ENCODE measurements at regions not wholly inside any gene's neighbourhood (a gene's known extent, or its start where the extent isn't known, plus 50 kb on each side); places are given as distances from the start of the nearest gene placed in this dataset.

- no peak for TF ChIP-seq EZH2 (IDR thresholded peaks at IDR 0.05; ENCODE audit: borderline replicate concordance, low read depth, low read length, severe bottlenecking)
- TF ChIP-seq, protein P1, sequence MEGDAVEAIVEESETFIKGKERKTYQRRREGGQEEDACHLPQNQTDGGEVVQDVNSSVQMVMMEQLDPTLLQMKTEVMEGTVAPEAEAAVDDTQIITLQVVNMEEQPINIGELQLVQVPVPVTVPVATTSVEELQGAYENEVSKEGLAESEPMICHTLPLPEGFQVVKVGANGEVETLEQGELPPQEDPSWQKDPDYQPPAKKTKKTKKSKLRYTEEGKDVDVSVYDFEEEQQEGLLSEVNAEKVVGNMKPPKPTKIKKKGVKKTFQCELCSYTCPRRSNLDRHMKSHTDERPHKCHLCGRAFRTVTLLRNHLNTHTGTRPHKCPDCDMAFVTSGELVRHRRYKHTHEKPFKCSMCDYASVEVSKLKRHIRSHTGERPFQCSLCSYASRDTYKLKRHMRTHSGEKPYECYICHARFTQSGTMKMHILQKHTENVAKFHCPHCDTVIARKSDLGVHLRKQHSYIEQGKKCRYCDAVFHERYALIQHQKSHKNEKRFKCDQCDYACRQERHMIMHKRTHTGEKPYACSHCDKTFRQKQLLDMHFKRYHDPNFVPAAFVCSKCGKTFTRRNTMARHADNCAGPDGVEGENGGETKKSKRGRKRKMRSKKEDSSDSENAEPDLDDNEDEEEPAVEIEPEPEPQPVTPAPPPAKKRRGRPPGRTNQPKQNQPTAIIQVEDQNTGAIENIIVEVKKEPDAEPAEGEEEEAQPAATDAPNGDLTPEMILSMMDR (IDR thresholded peaks at IDR 0.05; ENCODE audit: borderline replicate concordance, extremely low read depth, low read length, poor library complexity, severe bottlenecking): no peak
- no peaks in the 10 kb centered on the region for H3K27me3 ChIP-seq (ENCODE audit: insufficient read depth, low read length, poor library complexity)
These were observed 289.2 kb upstream of the FOXQ1 start for GRCh38 chr6:1022719-1023118.

DNA sequence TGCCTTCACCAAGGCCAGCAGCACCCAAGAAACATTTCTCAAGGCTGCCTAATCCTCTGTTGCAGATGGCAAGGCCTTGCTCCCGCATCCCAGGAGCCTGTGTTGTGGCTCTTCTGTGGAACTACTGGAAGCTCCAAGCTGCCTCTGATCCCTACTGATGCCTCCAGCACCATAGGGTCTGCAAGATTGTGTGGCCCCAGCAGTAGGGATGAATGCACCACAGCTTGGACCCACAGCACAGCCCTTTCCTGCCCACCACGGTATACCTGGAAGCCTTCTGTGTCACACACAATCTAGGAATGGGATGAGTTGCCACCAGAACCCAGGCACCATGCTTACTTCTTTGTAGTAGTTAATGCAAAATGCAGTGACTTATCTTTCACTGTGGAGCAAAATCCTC, 291.1 kb upstream of the FOXQ1 start:
- no peaks in the 10 kb centered on the region for H3K27me3 ChIP-seq (ENCODE audit: insufficient read depth, low read length, poor library complexity)
- no peaks in the 10 kb centered on the region for H3K79me2 ChIP-seq (ENCODE audit: insufficient read depth, low read length)
- no peaks in the 10 kb centered on the region for H4K20me1 ChIP-seq (ENCODE audit: insufficient read depth, low read length)
- no peaks in the 10 kb centered on the region for H3K4me1 ChIP-seq (ENCODE audit: insufficient read depth, low read length)
- TF ChIP-seq, protein P1 (IDR thresholded peaks at IDR 0.05; ENCODE audit: borderline replicate concordance, extremely low read depth, low read length, poor library complexity, severe bottlenecking): no peak
- TF ChIP-seq EZH2 (IDR thresholded peaks at IDR 0.05; ENCODE audit: borderline replicate concordance, low read depth, low read length, severe bottlenecking): no peak
- H3K4me3 ChIP-seq (ENCODE audit: low read depth in 1 of 2, low read length in 2 of 2): no peak overlapping the region
- H3K27ac ChIP-seq (ENCODE audit: low read length): no peak overlapping the region
- H3K9ac ChIP-seq (ENCODE audit: low read depth, low read length): no peak overlapping the region
- ATAC-seq (ENCODE audit: insufficient read depth, low read depth): no peak
- DNase-seq: no peak
- no peak overlapping the region for H2AFZ ChIP-seq (ENCODE audit: low read depth, low read length)
- no peaks in the 10 kb centered on the region for H3K9me3 ChIP-seq (ENCODE audit: insufficient read depth, low read length, severe bottlenecking)
- H3K4me2 ChIP-seq (ENCODE audit: insufficient read depth, low read length): no peak overlapping the region
- H3K36me3 ChIP-seq (ENCODE audit: insufficient read depth, low read length): no peaks in the 10 kb centered on the region

More at GRCh38 chr6:1022719-1023118, 289.2 kb upstream of the FOXQ1 start:
- no peak for ATAC-seq (ENCODE audit: insufficient read depth, low read depth)
- Histone ChIP-seq H3K4me3 (ENCODE audit: low read depth in 1 of 2, low read length in 2 of 2) (no peak overlapping the region), H3K9ac (ENCODE audit: low read depth, low read length) (no peak overlapping the region), H3K27ac (ENCODE audit: low read length) (no peak overlapping the region), H3K36me3 (ENCODE audit: insufficient read depth, low read length) (no peaks in the 10 kb centered on the region), H3K9me3 (ENCODE audit: insufficient read depth, low read length, severe bottlenecking) (no peaks in the 10 kb centered on the region), H4K20me1 (ENCODE audit: insufficient read depth, low read length) (no peaks in the 10 kb centered on the region), H3K4me1 (ENCODE audit: insufficient read depth, low read length) (no peaks in the 10 kb centered on the region), H2AFZ (ENCODE audit: low read depth, low read length) (no peak overlapping the region), H3K79me2 (ENCODE audit: insufficient read depth, low read length) (no peaks in the 10 kb centered on the region), H3K4me2 (ENCODE audit: insufficient read depth, low read length) (no peak overlapping the region)
- DNase-seq: no peak

DNA sequence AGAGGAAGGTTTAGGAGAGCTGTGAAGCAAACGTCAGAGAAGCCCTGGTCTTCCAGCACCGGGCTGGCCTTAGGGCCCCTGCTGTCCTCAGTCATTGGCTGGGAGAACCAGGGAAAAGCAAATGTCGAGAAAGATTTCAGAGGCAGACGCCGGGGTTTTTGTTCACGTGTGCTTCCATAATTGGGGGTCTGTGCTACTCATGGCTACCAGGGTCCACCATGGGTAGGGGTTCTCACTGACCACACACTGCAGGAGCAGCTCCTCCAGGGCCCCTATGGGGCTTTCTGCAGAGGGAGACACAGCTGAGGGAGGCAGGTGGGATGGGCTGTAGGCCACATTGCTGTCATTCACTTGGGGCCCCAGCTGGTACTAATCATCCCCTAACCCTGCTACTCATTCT, 291.8 kb upstream of the FOXQ1 start:
- ATAC-seq (ENCODE audit: insufficient read depth, low read depth) (no peak), DNase-seq (no peak)
- no peaks in the 10 kb centered on the region for H3K27me3 ChIP-seq (ENCODE audit: insufficient read depth, low read length, poor library complexity)
- no peak overlapping the region for H3K4me2 ChIP-seq (ENCODE audit: insufficient read depth, low read length)
- H3K9me3 ChIP-seq (ENCODE audit: insufficient read depth, low read length, severe bottlenecking): no peaks in the 10 kb centered on the region
- TF ChIP-seq EZH2 (IDR thresholded peaks at IDR 0.05; ENCODE audit: borderline replicate concordance, low read depth, low read length, severe bottlenecking): no peak
- TF ChIP-seq, protein P1 (IDR thresholded peaks at IDR 0.05; ENCODE audit: borderline replicate concordance, extremely low read depth, low read length, poor library complexity, severe bottlenecking): no peak
- H3K27ac ChIP-seq (ENCODE audit: low read length): no peak overlapping the region
- no peaks in the 10 kb centered on the region for H3K79me2 ChIP-seq (ENCODE audit: insufficient read depth, low read length)
- H3K4me3 ChIP-seq (ENCODE audit: low read depth in 1 of 2, low read length in 2 of 2): no peak overlapping the region
- no peaks in the 10 kb centered on the region for H3K36me3 ChIP-seq (ENCODE audit: insufficient read depth, low read length)
- no peaks in the 10 kb centered on the region for H3K4me1 ChIP-seq (ENCODE audit: insufficient read depth, low read length)
- no peak overlapping the region for H3K9ac ChIP-seq (ENCODE audit: low read depth, low read length)
- no peaks in the 10 kb centered on the region for H4K20me1 ChIP-seq (ENCODE audit: insufficient read depth, low read length)
- no peak overlapping the region for H2AFZ ChIP-seq (ENCODE audit: low read depth, low read length)

- no peak overlapping the region for H3K27ac ChIP-seq (ENCODE audit: low read length)
- no peaks in the 10 kb centered on the region for H3K36me3 ChIP-seq (ENCODE audit: insufficient read depth, low read length)
- peaks cover 7% of the 10 kb centered on the region for H3K27me3 ChIP-seq (ENCODE audit: insufficient read depth, low read length, poor library complexity)
- H4K20me1 ChIP-seq (ENCODE audit: insufficient read depth, low read length): no peaks in the 10 kb centered on the region
- no peaks in the 10 kb centered on the region for H3K4me1 ChIP-seq (ENCODE audit: insufficient read depth, low read length)
- H3K4me3 ChIP-seq (ENCODE audit: low read depth in 1 of 2, low read length in 2 of 2): no peak overlapping the region
- TF ChIP-seq, protein P1 (IDR thresholded peaks at IDR 0.05; ENCODE audit: borderline replicate concordance, extremely low read depth, low read length, poor library complexity, severe bottlenecking): no peak
- no peak for TF ChIP-seq EZH2 (IDR thresholded peaks at IDR 0.05; ENCODE audit: borderline replicate concordance, low read depth, low read length, severe bottlenecking)
- no peak for ATAC-seq (ENCODE audit: insufficient read depth, low read depth)
- DNase-seq: no peak
- no peaks in the 10 kb centered on the region for H3K9me3 ChIP-seq (ENCODE audit: insufficient read depth, low read length, severe bottlenecking)
- H2AFZ ChIP-seq (ENCODE audit: low read depth, low read length): no peak overlapping the region
- no peak overlapping the region for H3K9ac ChIP-seq (ENCODE audit: low read depth, low read length)
- H3K79me2 ChIP-seq (ENCODE audit: insufficient read depth, low read length): no peaks in the 10 kb centered on the region
- H3K4me2 ChIP-seq (ENCODE audit: insufficient read depth, low read length): no peak overlapping the region
These were observed 293.9 kb upstream of the FOXQ1 start for GRCh38 chr6:1018041-1018440.

Data from DND-41 (cell line).